Keratinocyte (primary cell): ENCODE measurements at regions not wholly inside any gene's neighbourhood (a gene's known extent, or its start where the extent isn't known, plus 50 kb on each side); places are given as distances from the start of the nearest gene placed in this dataset.

Experiments
- DNase-seq: peaks from one replicate; pipeline ENCODE4 v3.0.0-alpha.2; 2011; ENCODE audit warnings: low read depth, missing footprints, low spot score
- FAIRE-seq: peaks from 2 replicates; lab custom pipeline; 2011; peaks lifted over from hg19 to GRCh38; lab: Jason Lieb, UNC
- H2AFZ ChIP-seq: 2 replicates; pipeline ENCODE4 v1.6.0; 2012; ENCODE audit warnings: low read length, control low read depth, inconsistent platforms; ENCODE audit not compliant: control insufficient read depth
- H3K27ac ChIP-seq: 2 replicates; pipeline ENCODE4 v1.5.1; 2011; ENCODE audit warnings: low read length; ENCODE audit not compliant: control insufficient read depth, insufficient read depth
- H3K27me3 ChIP-seq: 3 replicates; pipeline ENCODE4 v1.6.0; 2011; ENCODE audit warnings: low read length; ENCODE audit not compliant: control insufficient read depth, insufficient read depth; ENCODE audit errors: extremely low read depth
- H3K36me3 ChIP-seq, 2 experiments: 2 replicates in 1 of 2; 3 replicates in 1 of 2; pipeline ENCODE4 v1.5.1; 2011; ENCODE audit warnings: low read length in 2 of 2, mild to moderate bottlenecking in 1 of 2; ENCODE audit not compliant: control insufficient read depth in 2 of 2, insufficient read depth in 2 of 2; ENCODE audit errors: extremely low read depth in 1 of 2
- H3K4me1 ChIP-seq: 3 replicates; pipeline ENCODE4 v1.5.1; 2011; ENCODE audit warnings: low read length; ENCODE audit not compliant: control insufficient read depth, insufficient read depth; ENCODE audit errors: extremely low read depth
- H3K4me2 ChIP-seq: 3 replicates; pipeline ENCODE4 v1.6.0; 2011; ENCODE audit warnings: low read depth, low read length; ENCODE audit not compliant: control insufficient read depth, insufficient read depth; ENCODE audit errors: extremely low read depth
- H3K4me3 ChIP-seq, 3 experiments: fragments of 200-600 bp in 1 of 3; sonication (generic) in 1 of 3; 2 replicates in 2 of 3; 3 replicates in 1 of 3; pipeline ENCODE4 v1.5.1; 2011 to 2016; ENCODE audit warnings: low read length in 3 of 3, mild to moderate bottlenecking in 3 of 3, control low read depth in 2 of 3, inconsistent platforms in 1 of 3, low read depth in 1 of 3, mixed read lengths in 1 of 3, mixed run types in 1 of 3, moderate library complexity in 1 of 3; ENCODE audit not compliant: control insufficient read depth in 2 of 3, insufficient read depth in 2 of 3; ENCODE audit errors: extremely low read depth in 1 of 3
- H3K79me2 ChIP-seq: 2 replicates; pipeline ENCODE4 v1.6.0; 2012; ENCODE audit warnings: low read length; ENCODE audit not compliant: control insufficient read depth, insufficient read depth
- H3K9ac ChIP-seq: 3 replicates; pipeline ENCODE4 v1.6.0; 2011; ENCODE audit warnings: low read length; ENCODE audit not compliant: control insufficient read depth, insufficient read depth; ENCODE audit errors: extremely low read depth
- H3K9me1 ChIP-seq: 3 replicates; pipeline ENCODE4 v1.6.0; 2011; ENCODE audit warnings: low read length; ENCODE audit not compliant: control insufficient read depth, insufficient read depth; ENCODE audit errors: extremely low read depth
- H3K9me3 ChIP-seq: 2 replicates; pipeline ENCODE4 v1.5.1; 2012; ENCODE audit warnings: low read depth, low read length; ENCODE audit not compliant: control insufficient read depth
- H4K20me1 ChIP-seq: 3 replicates; pipeline ENCODE4 v1.6.0; 2011; ENCODE audit warnings: low read length; ENCODE audit not compliant: control insufficient read depth, insufficient read depth; ENCODE audit errors: extremely low read depth
- EZH2 ChIP-seq: IDR thresholded peaks from one replicate; pipeline ENCODE4 v1.6.1; 2012; ENCODE audit warnings: inconsistent platforms, mild to moderate bottlenecking, low read length, moderate library complexity
- dilution Hi-C: fragments of 300-500 bp; cut with MboI; formaldehyde crosslinking; loops from one replicate; pipeline ENCODE4 v1.7.0; 2020; ENCODE audit warnings: low sequenced_read_pairs; ENCODE audit not compliant: extremely low pct_ligation_motif_present
- TF ChIP-seq, protein P1 (sequence below), 3 experiments: IDR thresholded peaks in 1 of 3; conservative IDR thresholded peaks in 1 of 3; optimal IDR thresholded peaks in 1 of 3; 2 replicates in 2 of 3; 3 replicates in 1 of 3; pipeline versions ENCODE3 to v1.5.1; 2011; ENCODE audit warnings: low read length in 3 of 3, mild to moderate bottlenecking in 3 of 3, moderate library complexity in 2 of 3, control low read depth in 1 of 3, inconsistent platforms in 1 of 3; ENCODE audit not compliant: insufficient read depth in 2 of 3; ENCODE audit errors: extremely low read depth in 1 of 3

DNA sequence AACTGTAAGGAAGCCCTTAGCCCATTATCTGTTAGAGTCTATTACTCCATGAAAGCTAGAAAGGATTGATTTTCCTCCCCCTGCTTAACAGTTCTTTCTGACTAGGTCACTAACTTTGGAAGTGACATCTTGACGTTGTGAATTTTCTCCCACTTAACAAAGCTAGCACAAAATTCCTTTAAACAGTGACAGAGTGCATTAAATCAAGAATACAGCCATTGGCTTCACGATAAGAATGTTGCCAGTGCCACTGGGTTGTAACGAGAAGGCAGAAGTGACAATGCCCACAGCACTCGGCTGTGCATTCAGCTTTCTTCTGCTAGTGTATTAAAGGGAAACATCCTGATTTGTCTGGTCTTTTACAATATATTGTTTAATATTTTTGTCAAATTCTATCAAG lies 182.7 kb upstream of the DTNBP1 start:
- Histone ChIP-seq H3K4me3 (no peak overlapping the region), H3K27ac (no peak overlapping the region), H3K36me3 (no peaks in the 10 kb centered on the region), H3K9me3 (no peaks in the 10 kb centered on the region), H3K4me2 (no peak overlapping the region), H3K79me2 (no peaks in the 10 kb centered on the region), H4K20me1 (no peaks in the 10 kb centered on the region), H2AFZ (no peak overlapping the region), H3K9ac (no peak overlapping the region), H3K27me3 (no peaks in the 10 kb centered on the region), H3K4me1 (no peaks in the 10 kb centered on the region), H3K9me1 (no peaks in the 10 kb centered on the region)
- no peak for FAIRE-seq
- TF ChIP-seq, protein P1, sequence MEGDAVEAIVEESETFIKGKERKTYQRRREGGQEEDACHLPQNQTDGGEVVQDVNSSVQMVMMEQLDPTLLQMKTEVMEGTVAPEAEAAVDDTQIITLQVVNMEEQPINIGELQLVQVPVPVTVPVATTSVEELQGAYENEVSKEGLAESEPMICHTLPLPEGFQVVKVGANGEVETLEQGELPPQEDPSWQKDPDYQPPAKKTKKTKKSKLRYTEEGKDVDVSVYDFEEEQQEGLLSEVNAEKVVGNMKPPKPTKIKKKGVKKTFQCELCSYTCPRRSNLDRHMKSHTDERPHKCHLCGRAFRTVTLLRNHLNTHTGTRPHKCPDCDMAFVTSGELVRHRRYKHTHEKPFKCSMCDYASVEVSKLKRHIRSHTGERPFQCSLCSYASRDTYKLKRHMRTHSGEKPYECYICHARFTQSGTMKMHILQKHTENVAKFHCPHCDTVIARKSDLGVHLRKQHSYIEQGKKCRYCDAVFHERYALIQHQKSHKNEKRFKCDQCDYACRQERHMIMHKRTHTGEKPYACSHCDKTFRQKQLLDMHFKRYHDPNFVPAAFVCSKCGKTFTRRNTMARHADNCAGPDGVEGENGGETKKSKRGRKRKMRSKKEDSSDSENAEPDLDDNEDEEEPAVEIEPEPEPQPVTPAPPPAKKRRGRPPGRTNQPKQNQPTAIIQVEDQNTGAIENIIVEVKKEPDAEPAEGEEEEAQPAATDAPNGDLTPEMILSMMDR (optimal IDR thresholded peaks at IDR 0.05 in 1 of 3, IDR thresholded peaks at IDR 0.05 in 1 of 3, conservative IDR thresholded peaks at IDR 0.05 in 1 of 3; ENCODE audit: extremely low read depth in 1 of 3, insufficient read depth in 2 of 3, low read length in 3 of 3) = no peak
- no peak for TF ChIP-seq EZH2
- dilution Hi-C loops = no loop called here
- no peak for DNase-seq

DNA sequence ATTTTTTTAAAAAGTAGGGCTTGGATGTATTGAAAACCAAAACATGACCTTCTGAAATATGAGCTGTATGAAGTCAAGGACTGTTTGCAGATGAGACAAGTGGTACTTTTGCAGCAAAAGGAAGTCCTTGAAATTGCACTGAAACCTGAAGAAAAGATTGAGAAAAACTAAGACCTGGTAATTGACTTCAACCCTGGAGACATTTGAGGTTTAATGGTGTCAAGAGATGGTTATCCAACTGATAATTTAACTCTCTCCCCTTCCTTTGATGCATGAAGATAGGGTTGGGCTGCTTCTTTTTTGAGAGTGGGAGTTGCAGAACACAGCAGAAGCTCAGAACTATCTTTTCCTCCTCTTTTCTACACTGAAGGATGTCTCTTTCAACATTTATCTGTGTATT lies 180.9 kb upstream of the DTNBP1 start:
- Histone ChIP-seq H3K4me2 (no peak overlapping the region), H3K9me3 (no peaks in the 10 kb centered on the region), H3K4me3 (no peak overlapping the region), H3K4me1 (no peaks in the 10 kb centered on the region), H2AFZ (no peak overlapping the region), H3K9ac (no peak overlapping the region), H3K36me3 (no peaks in the 10 kb centered on the region), H3K79me2 (no peaks in the 10 kb centered on the region), H3K27ac (no peak overlapping the region), H4K20me1 (no peaks in the 10 kb centered on the region), H3K27me3 (no peaks in the 10 kb centered on the region), H3K9me1 (no peaks in the 10 kb centered on the region)
- TF ChIP-seq, protein P1 (optimal IDR thresholded peaks at IDR 0.05 in 1 of 3, IDR thresholded peaks at IDR 0.05 in 1 of 3, conservative IDR thresholded peaks at IDR 0.05 in 1 of 3; ENCODE audit: extremely low read depth in 1 of 3, insufficient read depth in 2 of 3, low read length in 3 of 3) = no peak
- TF ChIP-seq EZH2 = no peak
- FAIRE-seq = no peak
- dilution Hi-C loops = no loop called here
- DNase-seq = no peak
